IMR-90 (cell line): ENCODE measurements at regions not wholly inside any gene's neighbourhood (a gene's known extent, or its start where the extent isn't known, plus 50 kb on each side); places are given as distances from the start of the nearest gene placed in this dataset.

Experiments
- ATAC-seq: fragments of 200-7000 bp; cut with Tn5 transposase; 2 replicates; pipeline ENCODE4 v1.9.1; 2020; ENCODE audit warnings: low read depth, mild to moderate bottlenecking, moderate library complexity
- BruUV-seq: library from RNA; stranded (reverse); fragments of 400-500 nt; replicated peaks from 2 replicates; lab custom pipeline; 2021; lab: Mats Ljungman, UMichigan
- CTCF ChIA-PET: fragments of 300-600 bp; formaldehyde crosslinking; extraction: SDS; loops from one replicate; lab custom pipeline; 2021; ENCODE audit warnings: antibody characterized with exemption; lab: Yijun Ruan, JAX
- POLR2A ChIA-PET: fragments of 300-600 bp; sonication (Branson Sonifier 250); formaldehyde crosslinking; loops from one replicate; lab custom pipeline; 2022; ENCODE audit warnings: antibody characterized with exemption; ENCODE audit not compliant: unreplicated experiment; lab: Charles Lee
- DNase-seq: peaks from one replicate; pipeline ENCODE4 v3.0.0; 2013
- H2AFZ ChIP-seq: replicated peaks from 2 replicates; pipeline ENCODE3; 2013; ENCODE audit warnings: low read length, mild to moderate bottlenecking; ENCODE audit not compliant: poor library complexity
- H2AK5ac ChIP-seq: 2 replicates; pipeline ENCODE4 v1.6.1; 2013; ENCODE audit warnings: low read depth, low read length, inconsistent platforms
- H2AK9ac ChIP-seq: replicated peaks from 2 replicates; pipeline ENCODE3; 2013; ENCODE audit warnings: mild to moderate bottlenecking, low read depth, low read length, moderate library complexity; ENCODE audit not compliant: poor library complexity
- H2BK120ac ChIP-seq: 2 replicates; pipeline ENCODE4 v1.6.1; 2013; ENCODE audit warnings: low read depth, low read length, inconsistent platforms
- H2BK15ac ChIP-seq: 3 replicates; pipeline ENCODE4 v1.6.1; 2013; ENCODE audit warnings: low read depth, low read length, inconsistent platforms
- H2BK20ac ChIP-seq: 2 replicates; pipeline ENCODE4 v1.6.1; 2013; ENCODE audit warnings: low read depth, mild to moderate bottlenecking, inconsistent platforms, low read length, moderate library complexity
- H2BK5ac ChIP-seq: 2 replicates; pipeline ENCODE4 v1.6.1; 2013; ENCODE audit warnings: mild to moderate bottlenecking, low read depth, low read length, inconsistent platforms; ENCODE audit not compliant: poor library complexity, severe bottlenecking
- H3K14ac ChIP-seq: replicated peaks from 2 replicates; pipeline ENCODE4 v1.6.1; 2013; ENCODE audit warnings: low read depth, low read length, inconsistent platforms
- H3K18ac ChIP-seq: 2 replicates; pipeline ENCODE4 v1.6.1; 2013; ENCODE audit warnings: low read depth, low read length, control low read depth
- H3K23ac ChIP-seq: 2 replicates; pipeline ENCODE4 v1.6.1; 2013; ENCODE audit warnings: low read depth, low read length, inconsistent platforms
- H3K27ac ChIP-seq: 2 replicates; pipeline ENCODE4 v1.5.1; 2013; ENCODE audit warnings: mild to moderate bottlenecking, control low read depth, low read length; ENCODE audit not compliant: insufficient read depth
- H3K27me3 ChIP-seq: 2 replicates; pipeline ENCODE4 v1.6.1; 2013; ENCODE audit warnings: low read length; ENCODE audit not compliant: control insufficient read depth, insufficient read depth
- H3K36me3 ChIP-seq: 2 replicates; pipeline ENCODE4 v1.6.1; 2013; ENCODE audit warnings: low read length, mixed read lengths; ENCODE audit not compliant: control insufficient read depth, insufficient read depth
- H3K4ac ChIP-seq: 2 replicates; pipeline ENCODE4 v1.6.1; 2013; ENCODE audit warnings: low read depth, low read length, inconsistent platforms
- H3K4me1 ChIP-seq: 2 replicates; pipeline ENCODE4 v1.6.1; 2013; ENCODE audit warnings: low read length, mixed read lengths; ENCODE audit not compliant: control insufficient read depth, insufficient read depth
- H3K4me2 ChIP-seq: 2 replicates; pipeline ENCODE4 v1.6.1; 2013; ENCODE audit warnings: low read depth, mild to moderate bottlenecking, control low read depth, low read length, moderate library complexity
- H3K4me3 ChIP-seq: 2 replicates; pipeline ENCODE4 v1.5.1; 2013; ENCODE audit warnings: low read depth, mild to moderate bottlenecking, control low read depth, low read length, moderate library complexity; ENCODE audit not compliant: insufficient read depth
- H3K56ac ChIP-seq: 2 replicates; pipeline ENCODE4 v1.6.1; 2013; ENCODE audit warnings: low read length, inconsistent platforms; ENCODE audit not compliant: insufficient read depth; ENCODE audit errors: extremely low read depth
- H3K79me1 ChIP-seq, 2 experiments: 2 replicates each; pipeline ENCODE4 v1.6.1; 2013; ENCODE audit warnings: low read length in 2 of 2, inconsistent platforms in 1 of 2, low read depth in 1 of 2
- H3K9ac ChIP-seq: 2 replicates; pipeline ENCODE4 v1.6.1; 2013; ENCODE audit warnings: low read depth, low read length, control low read depth
- H3K9me1 ChIP-seq: 2 replicates; pipeline ENCODE4 v1.6.1; 2013; ENCODE audit warnings: low read length, inconsistent platforms; ENCODE audit not compliant: insufficient read depth
- H3K9me3 ChIP-seq: 2 replicates; pipeline ENCODE4 v1.6.1; 2013; ENCODE audit warnings: low read length; ENCODE audit not compliant: control insufficient read depth, insufficient read depth
- H4K20me1 ChIP-seq: 2 replicates; pipeline ENCODE4 v1.6.1; 2013; ENCODE audit warnings: low read length, inconsistent platforms; ENCODE audit not compliant: insufficient read depth
- H4K5ac ChIP-seq: 2 replicates; pipeline ENCODE4 v1.6.1; 2013; ENCODE audit warnings: mild to moderate bottlenecking, low read depth, low read length, control low read depth
- H4K8ac ChIP-seq, 2 experiments: 2 replicates each; pipeline ENCODE4 v1.6.1; 2013; ENCODE audit warnings: low read depth in 2 of 2, low read length in 2 of 2, control low read depth in 1 of 2, inconsistent platforms in 1 of 2
- H4K91ac ChIP-seq: 2 replicates; pipeline ENCODE4 v1.6.1; 2013; ENCODE audit warnings: low read depth, low read length, inconsistent platforms; ENCODE audit not compliant: insufficient read depth
- BHLHE40 ChIP-seq: fragments of 150-350 bp; IDR thresholded peaks from 2 replicates; pipeline ENCODE4 v1.6.1; 2016; ENCODE audit warnings: mild to moderate bottlenecking, low read depth, low read length
- CEBPB ChIP-seq: IDR thresholded peaks from 2 replicates; pipeline ENCODE4 v1.6.1; 2012; ENCODE audit warnings: low read depth, low read length, improper control_type of control experiment
- CHD1 ChIP-seq: IDR thresholded peaks from 2 replicates; pipeline ENCODE4 v1.6.1; 2012; ENCODE audit warnings: low read depth, low read length, improper control_type of control experiment
- FOS ChIP-seq: fragments of 150-350 bp; IDR thresholded peaks from 2 replicates; pipeline ENCODE4 v1.6.1; 2016; ENCODE audit warnings: low read depth, low read length
- MAFK ChIP-seq: IDR thresholded peaks from 2 replicates; pipeline ENCODE4 v1.6.1; 2012; ENCODE audit warnings: low read depth, low read length, improper control_type of control experiment
- MAZ ChIP-seq: IDR thresholded peaks from 2 replicates; pipeline ENCODE4 v1.6.1; 2012; ENCODE audit warnings: low read depth, mild to moderate bottlenecking, low read length, improper control_type of control experiment, moderate library complexity, borderline replicate concordance
- MXI1 ChIP-seq: IDR thresholded peaks from 2 replicates; pipeline ENCODE4 v1.6.1; 2012; ENCODE audit warnings: low read depth, mild to moderate bottlenecking, low read length, moderate library complexity, borderline replicate concordance
- NFE2L2 ChIP-seq: fragments of 150-350 bp; IDR thresholded peaks from 2 replicates; pipeline ENCODE4 v1.6.1; 2016; ENCODE audit warnings: low read depth, mild to moderate bottlenecking, low read length
- POLR2A ChIP-seq: IDR thresholded peaks from 2 replicates; pipeline ENCODE4 v1.6.1; 2012; ENCODE audit warnings: mild to moderate bottlenecking, low read depth, low read length
- RAD21 ChIP-seq: IDR thresholded peaks from 2 replicates; pipeline ENCODE4 v1.6.1; 2012; ENCODE audit warnings: low read length, improper control_type of control experiment
- RCOR1 ChIP-seq: IDR thresholded peaks from 2 replicates; pipeline ENCODE4 v1.6.1; 2012; ENCODE audit warnings: mild to moderate bottlenecking, low read length, improper control_type of control experiment; ENCODE audit not compliant: insufficient replicate concordance
- RFX5 ChIP-seq: IDR thresholded peaks from 2 replicates; pipeline ENCODE4 v1.8.0; 2012; ENCODE audit warnings: low read depth, mild to moderate bottlenecking, low read length, moderate library complexity
- SMC3 ChIP-seq: fragments of 150-350 bp; IDR thresholded peaks from 2 replicates; pipeline ENCODE4 v1.6.1; 2016; ENCODE audit warnings: low read depth, mild to moderate bottlenecking, antibody characterized with exemption, low read length, moderate library complexity
- WGBS, 2 experiments: methylation state at CpG; one replicate each; pipeline versions ENCODE4 v1.1.5 to v1.1.7; 2013; ENCODE audit warnings: missing lambda C conversion rate in 2 of 2; ENCODE audit not compliant: insufficient read length in 1 of 2; ENCODE audit errors: extremely low coverage in 2 of 2; 5-methylcytosine and 5-hydroxymethylcytosine counted together
- dilution Hi-C: fragments of 300-500 bp; cut with HindIII; formaldehyde crosslinking; loops from one replicate; pipeline ENCODE4 v1.14.3; 2018; ENCODE audit warnings: low sequenced_read_pairs; ENCODE audit not compliant: unreplicated experiment
- in situ Hi-C: fragments of 300-500 bp; cut with MboI; formaldehyde crosslinking; loops from 3 replicates; pipeline ENCODE4 v1.14.3; 2019; ENCODE audit warnings: low sequenced_read_pairs, inconsistent platforms, mixed read lengths
- intact Hi-C: fragments of 100-400 bp; cut with micrococcal nuclease; formaldehyde crosslinking; loops from 2 replicates; pipeline ENCODE4 v1.10.0; 2022
- TF ChIP-seq, protein P1 (sequence below): fragments of 150-350 bp; IDR thresholded peaks from 2 replicates; pipeline ENCODE4 v1.6.1; 2016; ENCODE audit warnings: low read depth, mild to moderate bottlenecking, low read length, moderate library complexity, borderline replicate concordance
- TF ChIP-seq, protein P2 (sequence below): fragments of 150-350 bp; IDR thresholded peaks from 2 replicates; pipeline ENCODE4 v1.6.1; 2017; ENCODE audit warnings: mild to moderate bottlenecking, antibody characterized with exemption, low read length, low read depth
- TF ChIP-seq, protein P3 (sequence below): conservative IDR thresholded peaks from 2 replicates; pipeline ENCODE4 v1.5.1; 2012; ENCODE audit warnings: mild to moderate bottlenecking, low read depth, low read length, improper control_type of control experiment

GRCh38 chrX:87914726-87915125, 397.1 kb downstream of the KLHL4 start:
- BruUV-seq: no TSS peak
- H3K27ac ChIP-seq: no peak overlapping the region
- no CpG with 5 or more reads among the region's 5 CpGs for WGBS, 2 experiments
- dilution Hi-C loops: no loop called here
- H3K56ac ChIP-seq: no peak overlapping the region
- no peaks in the 10 kb centered on the region for H3K36me3 ChIP-seq
- H3K9ac ChIP-seq: no peak overlapping the region
- CTCF ChIA-PET: no interaction called here
- no peak overlapping the region for H2BK120ac ChIP-seq
- no peak overlapping the region for H4K8ac ChIP-seq
- H3K27me3 ChIP-seq: no peaks in the 10 kb centered on the region
- no peak overlapping the region for H2AK9ac ChIP-seq
- H3K9me3 ChIP-seq: no peaks in the 10 kb centered on the region
- no peak overlapping the region for H3K4me3 ChIP-seq
- intact Hi-C loops: no loop called here
- in situ Hi-C loops: no loop called here
- POLR2A ChIA-PET: no interaction called here
- no peak overlapping the region for H3K4ac ChIP-seq
- H3K79me1 ChIP-seq: no peaks in the 10 kb centered on the region
- DNase-seq (no peak), ATAC-seq (no peak)
- no peaks in the 10 kb centered on the region for H3K9me1 ChIP-seq
- H2AK5ac ChIP-seq: no peak overlapping the region
- H2BK5ac ChIP-seq: no peak overlapping the region
- H2BK15ac ChIP-seq: no peak overlapping the region
- no peak overlapping the region for H3K23ac ChIP-seq
- no peaks in the 10 kb centered on the region for H4K20me1 ChIP-seq
- H4K91ac ChIP-seq: no peak overlapping the region
- no peak overlapping the region for H4K5ac ChIP-seq
- H2AFZ ChIP-seq: no peak overlapping the region
- no peak overlapping the region for H3K18ac ChIP-seq
- H3K4me1 ChIP-seq: no peaks in the 10 kb centered on the region
- no peak overlapping the region for H2BK20ac ChIP-seq
- H3K14ac ChIP-seq: no peak overlapping the region
- no peak for TF ChIP-seq FOS
- no peak for TF ChIP-seq MXI1
- TF ChIP-seq, protein P1, sequence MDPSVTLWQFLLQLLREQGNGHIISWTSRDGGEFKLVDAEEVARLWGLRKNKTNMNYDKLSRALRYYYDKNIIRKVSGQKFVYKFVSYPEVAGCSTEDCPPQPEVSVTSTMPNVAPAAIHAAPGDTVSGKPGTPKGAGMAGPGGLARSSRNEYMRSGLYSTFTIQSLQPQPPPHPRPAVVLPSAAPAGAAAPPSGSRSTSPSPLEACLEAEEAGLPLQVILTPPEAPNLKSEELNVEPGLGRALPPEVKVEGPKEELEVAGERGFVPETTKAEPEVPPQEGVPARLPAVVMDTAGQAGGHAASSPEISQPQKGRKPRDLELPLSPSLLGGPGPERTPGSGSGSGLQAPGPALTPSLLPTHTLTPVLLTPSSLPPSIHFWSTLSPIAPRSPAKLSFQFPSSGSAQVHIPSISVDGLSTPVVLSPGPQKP: no peak
- no peak for TF ChIP-seq MAFK
- TF ChIP-seq RCOR1: no peak
- no peak for TF ChIP-seq MAZ
- TF ChIP-seq BHLHE40: no peak
- TF ChIP-seq RAD21: no peak
- TF ChIP-seq CEBPB: no peak
- no peak for TF ChIP-seq CHD1
- TF ChIP-seq, protein P2, sequence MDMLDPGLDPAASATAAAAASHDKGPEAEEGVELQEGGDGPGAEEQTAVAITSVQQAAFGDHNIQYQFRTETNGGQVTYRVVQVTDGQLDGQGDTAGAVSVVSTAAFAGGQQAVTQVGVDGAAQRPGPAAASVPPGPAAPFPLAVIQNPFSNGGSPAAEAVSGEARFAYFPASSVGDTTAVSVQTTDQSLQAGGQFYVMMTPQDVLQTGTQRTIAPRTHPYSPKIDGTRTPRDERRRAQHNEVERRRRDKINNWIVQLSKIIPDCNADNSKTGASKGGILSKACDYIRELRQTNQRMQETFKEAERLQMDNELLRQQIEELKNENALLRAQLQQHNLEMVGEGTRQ: no peak
- no peak for TF ChIP-seq POLR2A
- TF ChIP-seq, protein P3, sequence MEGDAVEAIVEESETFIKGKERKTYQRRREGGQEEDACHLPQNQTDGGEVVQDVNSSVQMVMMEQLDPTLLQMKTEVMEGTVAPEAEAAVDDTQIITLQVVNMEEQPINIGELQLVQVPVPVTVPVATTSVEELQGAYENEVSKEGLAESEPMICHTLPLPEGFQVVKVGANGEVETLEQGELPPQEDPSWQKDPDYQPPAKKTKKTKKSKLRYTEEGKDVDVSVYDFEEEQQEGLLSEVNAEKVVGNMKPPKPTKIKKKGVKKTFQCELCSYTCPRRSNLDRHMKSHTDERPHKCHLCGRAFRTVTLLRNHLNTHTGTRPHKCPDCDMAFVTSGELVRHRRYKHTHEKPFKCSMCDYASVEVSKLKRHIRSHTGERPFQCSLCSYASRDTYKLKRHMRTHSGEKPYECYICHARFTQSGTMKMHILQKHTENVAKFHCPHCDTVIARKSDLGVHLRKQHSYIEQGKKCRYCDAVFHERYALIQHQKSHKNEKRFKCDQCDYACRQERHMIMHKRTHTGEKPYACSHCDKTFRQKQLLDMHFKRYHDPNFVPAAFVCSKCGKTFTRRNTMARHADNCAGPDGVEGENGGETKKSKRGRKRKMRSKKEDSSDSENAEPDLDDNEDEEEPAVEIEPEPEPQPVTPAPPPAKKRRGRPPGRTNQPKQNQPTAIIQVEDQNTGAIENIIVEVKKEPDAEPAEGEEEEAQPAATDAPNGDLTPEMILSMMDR: no peak
- TF ChIP-seq NFE2L2: no peak
- TF ChIP-seq RFX5: no peak
- TF ChIP-seq SMC3: no peak
- H3K4me2 ChIP-seq: no peak overlapping the region
